Large intestine (tissue), 3 donors: ENCODE measurements at regions not wholly inside any gene's neighbourhood (a gene's known extent, or its start where the extent isn't known, plus 50 kb on each side); places are given as distances from the start of the nearest gene placed in this dataset.

Source experiments
- DNase-seq, 2 donors: peaks; one replicate each; pipeline versions ENCODE4 v3.0.0 to v3.0.0-alpha.2; 2013
- H3K27ac ChIP-seq: one replicate; pipeline ENCODE4 v1.5.1; 2013; ENCODE audit warnings: low read length
- H3K27me3 ChIP-seq: 2 replicates; pipeline ENCODE4 v1.6.1; 2013; ENCODE audit warnings: low read length; ENCODE audit not compliant: control insufficient read depth, insufficient read depth
- H3K36me3 ChIP-seq: 2 replicates; pipeline ENCODE4 v1.6.1; 2013; ENCODE audit warnings: low read length; ENCODE audit not compliant: control insufficient read depth, insufficient read depth
- H3K4me1 ChIP-seq: one replicate; pipeline ENCODE4 v1.6.1; 2013; ENCODE audit warnings: low read length; ENCODE audit not compliant: control insufficient read depth, insufficient read depth
- H3K4me3 ChIP-seq: one replicate; pipeline ENCODE4 v1.5.1; 2013; ENCODE audit warnings: low read length
- H3K9me3 ChIP-seq: one replicate; pipeline ENCODE4 v1.6.1; 2013; ENCODE audit warnings: mild to moderate bottlenecking, low read depth, low read length, moderate library complexity; ENCODE audit not compliant: control insufficient read depth
- WGBS: methylation state at CpG from one replicate; pipeline ENCODE4 v1.1.5; 2013; ENCODE audit warnings: low lambda C conversion rate; ENCODE audit not compliant: insufficient coverage; 5-methylcytosine and 5-hydroxymethylcytosine counted together

GRCh38 chr20:58069796-58070663 lies 158.4 kb downstream of the ANKRD60 start:
- DNase-seq, result no peak
- H3K9me3 ChIP-seq, result no peaks in the 10 kb centered on the region
- no peak overlapping the region for H3K27ac ChIP-seq
- no peaks in the 10 kb centered on the region for H3K4me1 ChIP-seq
- WGBS, result no CpG with 5 or more reads among the region's 16 CpGs
- H3K4me3 ChIP-seq, result no peak overlapping the region
- no peaks in the 10 kb centered on the region for H3K27me3 ChIP-seq
- H3K36me3 ChIP-seq, result no peaks in the 10 kb centered on the region

DNA sequence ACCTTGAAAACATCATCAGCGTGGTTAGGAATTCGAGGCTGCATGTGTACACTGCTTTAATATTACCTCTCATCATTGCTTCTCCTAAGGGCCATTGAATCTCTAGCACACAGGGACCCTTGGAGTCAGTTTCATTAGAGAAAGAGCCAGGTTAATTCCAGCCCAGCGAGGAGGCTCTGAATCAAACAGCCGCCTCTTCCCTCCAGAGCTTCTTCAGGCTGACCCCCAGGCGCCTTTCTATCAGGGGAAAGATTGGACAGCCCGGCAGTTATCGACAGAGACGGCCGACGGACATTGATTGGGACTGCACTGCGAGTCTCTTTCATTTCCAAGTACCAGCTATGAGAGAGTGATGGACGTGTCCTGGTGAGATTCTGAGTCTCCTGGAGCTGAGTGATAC lies 159.2 kb downstream of the ANKRD60 start:
- Histone ChIP-seq H3K36me3 (no peaks in the 10 kb centered on the region), H3K27ac (no peak overlapping the region), H3K4me3 (no peak overlapping the region), H3K9me3 (no peaks in the 10 kb centered on the region), H3K27me3 (no peaks in the 10 kb centered on the region), H3K4me1 (no peaks in the 10 kb centered on the region)
- no CpG with 5 or more reads among the region's 12 CpGs for WGBS
- no peak for DNase-seq

DNA sequence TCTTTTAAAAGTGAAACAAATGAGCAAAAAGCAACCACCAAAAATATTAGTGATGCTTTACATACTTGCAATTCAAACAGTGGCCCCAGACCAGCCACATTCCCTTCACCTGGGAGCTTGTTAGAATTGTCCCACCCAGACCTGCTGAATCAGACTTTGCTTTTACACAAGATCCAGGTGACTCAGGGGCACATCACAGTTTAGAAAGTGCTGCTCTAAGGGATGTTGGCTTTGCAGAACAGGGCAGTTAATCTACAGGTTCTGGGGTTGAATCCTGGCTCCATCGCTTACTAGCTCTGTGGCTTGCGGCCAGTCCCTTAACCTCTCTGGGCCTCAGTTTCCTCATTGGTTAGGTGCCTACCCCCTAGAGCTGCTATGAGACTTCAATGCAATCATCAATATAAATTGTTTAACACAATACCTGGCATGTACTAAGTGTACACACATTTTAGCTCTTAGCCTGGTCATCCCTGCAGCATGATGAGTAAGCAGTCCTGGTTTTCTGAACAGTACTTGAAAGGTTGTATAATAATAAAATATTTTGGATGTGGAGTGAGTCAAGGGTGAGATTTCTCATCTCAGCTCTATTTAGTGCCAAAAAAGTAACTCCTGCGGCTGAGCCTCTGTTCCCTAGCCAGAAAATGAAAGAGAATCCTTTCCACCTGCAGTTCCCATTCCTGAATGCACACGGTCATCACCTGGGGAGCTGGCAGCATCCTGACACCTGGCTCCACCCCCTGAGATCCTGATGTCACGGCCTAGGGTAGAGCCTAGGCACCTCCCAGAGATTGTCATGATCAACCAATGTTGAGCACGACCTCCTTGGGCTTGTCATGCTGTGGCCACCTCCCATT lies 162.7 kb downstream of the ANKRD60 start:
- no peak overlapping the region for H3K27ac ChIP-seq
- H3K27me3 ChIP-seq, result no peaks in the 10 kb centered on the region
- H3K36me3 ChIP-seq, result no peaks in the 10 kb centered on the region
- no peak for DNase-seq
- no peak overlapping the region for H3K4me3 ChIP-seq
- H3K9me3 ChIP-seq, result no peaks in the 10 kb centered on the region
- no peaks in the 10 kb centered on the region for H3K4me1 ChIP-seq
- no CpG with 5 or more reads among the region's 6 CpGs for WGBS

GRCh38 chr20:58064411-58065010 lies 163.9 kb downstream of the ANKRD60 start:
- Histone ChIP-seq H3K36me3 (no peaks in the 10 kb centered on the region), H3K27me3 (no peaks in the 10 kb centered on the region), H3K4me3 (no peak overlapping the region), H3K9me3 (no peaks in the 10 kb centered on the region), H3K4me1 (no peaks in the 10 kb centered on the region), H3K27ac (no peak overlapping the region)
- no CpG with 5 or more reads among the region's 5 CpGs for WGBS
- DNase-seq, result no peak

DNA sequence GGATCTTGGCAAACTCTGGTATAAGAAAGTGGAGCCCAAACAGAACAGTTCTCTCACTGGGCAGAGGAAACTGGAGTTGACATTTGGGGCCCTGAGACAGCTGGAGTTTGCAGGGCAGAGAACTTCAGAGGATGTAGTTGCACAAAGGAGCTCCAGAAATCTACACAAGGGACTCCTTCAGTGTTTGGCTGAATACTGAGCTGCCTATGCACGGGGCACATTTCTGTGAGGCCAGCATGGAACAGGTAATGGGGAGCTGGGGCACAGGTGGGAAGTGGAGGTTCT lies 169.3 kb downstream of the ANKRD60 start:
- H3K27ac ChIP-seq, result no peak overlapping the region
- H3K36me3 ChIP-seq, result no peaks in the 10 kb centered on the region
- peaks cover 3% of the 10 kb centered on the region for H3K27me3 ChIP-seq
- no peaks in the 10 kb centered on the region for H3K9me3 ChIP-seq
- H3K4me3 ChIP-seq, result no peak overlapping the region
- no peaks in the 10 kb centered on the region for H3K4me1 ChIP-seq
- DNase-seq, result no peak
- WGBS, result no CpG with 5 or more reads among the region's 1 CpG

DNA sequence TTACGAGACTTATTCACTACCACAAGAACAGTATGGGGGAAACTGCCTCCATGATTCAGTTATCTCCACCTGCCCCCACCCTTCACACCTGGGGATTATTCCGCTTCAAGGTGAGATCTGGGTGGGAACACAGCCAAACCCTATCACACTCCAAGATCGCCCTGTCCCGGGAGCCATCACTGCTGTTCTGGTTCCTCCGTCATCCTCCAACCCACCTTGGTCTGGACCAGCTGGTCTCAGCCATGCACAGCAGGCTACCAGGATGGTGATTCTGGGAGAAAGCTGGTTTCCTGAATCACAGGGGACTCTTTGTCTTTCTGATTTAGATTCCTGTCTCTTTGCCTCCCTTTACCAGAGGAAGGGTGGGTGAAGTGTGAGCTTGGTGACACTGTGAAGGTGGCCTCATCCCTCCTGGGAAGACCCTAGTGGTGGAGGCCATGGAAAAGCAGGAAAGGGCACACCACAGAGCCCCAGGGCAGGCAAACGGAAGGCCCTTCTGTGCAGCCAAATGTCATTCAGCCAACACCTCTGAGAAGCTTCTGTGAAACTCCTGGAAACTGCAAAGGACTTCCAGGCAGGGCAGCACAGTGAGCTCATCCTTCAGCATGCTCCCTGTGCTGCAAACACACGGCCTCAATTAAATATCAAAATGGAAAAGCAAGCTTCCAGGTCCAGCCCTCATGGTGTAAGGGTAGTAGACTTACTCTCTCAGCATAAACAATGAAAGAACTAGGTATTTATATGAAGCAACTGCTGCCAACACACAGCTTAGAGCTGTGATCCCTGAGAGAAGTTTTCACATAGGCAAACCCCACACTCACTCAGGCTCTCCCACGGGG lies 169.8 kb downstream of the ANKRD60 start:
- Histone ChIP-seq H3K4me3 (no peak overlapping the region), H3K27ac (no peak overlapping the region), H3K36me3 (no peaks in the 10 kb centered on the region), H3K27me3 (peaks cover 3% of the 10 kb centered on the region), H3K9me3 (no peaks in the 10 kb centered on the region), H3K4me1 (no peaks in the 10 kb centered on the region)
- no peak for DNase-seq
- no CpG with 5 or more reads among the region's 8 CpGs for WGBS

DNA sequence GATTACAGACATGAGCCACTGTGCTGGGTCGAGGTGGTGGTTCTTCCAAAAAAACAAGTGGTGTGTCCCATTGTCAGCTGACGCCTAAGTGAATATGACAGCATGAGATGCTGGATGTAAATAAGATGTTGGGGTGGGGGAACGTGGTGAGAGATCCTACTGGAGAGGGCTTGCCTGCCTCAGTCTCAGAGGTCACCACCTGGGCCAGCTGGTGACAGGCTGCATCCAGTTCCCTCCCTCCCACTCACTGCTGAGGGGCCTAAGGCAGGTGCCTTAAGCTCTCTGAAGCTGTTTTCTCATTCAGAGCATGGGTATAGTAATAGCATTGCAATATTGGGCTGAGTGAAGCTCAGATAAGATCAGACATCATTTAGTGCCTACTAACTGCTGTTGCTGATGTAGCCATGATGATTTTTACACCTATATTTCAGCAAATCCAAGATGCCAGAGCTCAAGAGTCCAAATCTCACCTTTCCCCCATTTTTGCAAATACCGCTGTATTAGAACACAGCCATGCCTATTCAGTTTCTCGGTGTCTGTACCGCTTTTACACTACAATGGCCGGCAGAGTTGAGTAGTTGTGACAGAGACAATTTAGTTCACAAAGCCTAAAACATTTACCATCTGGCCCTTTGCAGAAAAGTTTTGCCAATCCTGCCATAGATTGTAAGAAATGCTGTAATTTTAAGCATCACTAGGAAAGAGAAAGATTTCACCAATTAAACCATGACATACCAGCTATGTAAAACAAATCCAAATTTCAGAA lies 171.3 kb downstream of the ANKRD60 start:
- Histone ChIP-seq H3K27ac (no peak overlapping the region), H3K27me3 (peaks cover 3% of the 10 kb centered on the region), H3K4me1 (no peaks in the 10 kb centered on the region), H3K36me3 (no peaks in the 10 kb centered on the region), H3K4me3 (no peak overlapping the region), H3K9me3 (no peaks in the 10 kb centered on the region)
- DNase-seq, result no peak
- no CpG with 5 or more reads among the region's 7 CpGs for WGBS

GRCh38 chr20:58056021-58056591 lies 172.3 kb downstream of the ANKRD60 start:
- Histone ChIP-seq H3K4me1 (no peaks in the 10 kb centered on the region), H3K27me3 (peaks cover 3% of the 10 kb centered on the region), H3K27ac (no peak overlapping the region), H3K4me3 (no peak overlapping the region), H3K9me3 (no peaks in the 10 kb centered on the region), H3K36me3 (no peaks in the 10 kb centered on the region)
- DNase-seq, result no peak
- 100% methylated on average over 2 of the region's 10 CpGs for WGBS

GRCh38 chr20:58054780-58055373 lies 173.6 kb downstream of the ANKRD60 start:
- no CpG with 5 or more reads among the region's 11 CpGs for WGBS
- peaks cover 3% of the 10 kb centered on the region for H3K27me3 ChIP-seq
- H3K4me3 ChIP-seq, result no peak overlapping the region
- DNase-seq, result no peak
- no peaks in the 10 kb centered on the region for H3K9me3 ChIP-seq
- no peak overlapping the region for H3K27ac ChIP-seq
- H3K36me3 ChIP-seq, result no peaks in the 10 kb centered on the region
- H3K4me1 ChIP-seq, result no peaks in the 10 kb centered on the region
